Erythroblast (primary cell): ENCODE measurements at regions not wholly inside any gene's neighbourhood (a gene's known extent, or its start where the extent isn't known, plus 50 kb on each side); places are given as distances from the start of the nearest gene placed in this dataset.

ENCODE experiments used
- GATA1 ChIP-seq: IDR thresholded peaks from 2 replicates; pipeline ENCODE4 v1.6.1; 2011; ENCODE audit warnings: low read depth, mild to moderate bottlenecking, control low read depth, low read length, moderate library complexity
- POLR2A ChIP-seq: IDR thresholded peaks from 2 replicates; pipeline ENCODE4 v1.6.1; 2011; ENCODE audit warnings: mild to moderate bottlenecking, low read length

GRCh38 chr16:86145669-86146068 is 246.7 kb downstream of the IRF8 start:
- TF ChIP-seq POLR2A (no peak), GATA1 (no peak)
